ENCODE measurements at regions not wholly inside any gene's neighbourhood (a gene's known extent, or its start where the extent isn't known, plus 50 kb on each side); places are given as distances from the start of the nearest gene placed in this dataset.

- no peak for TF ChIP-seq CTCF (IDR thresholded peaks at IDR 0.05)
- no peak for TF ChIP-seq EZH2 (IDR thresholded peaks at IDR 0.05)
- no peak for TF ChIP-seq EZH2phosphoT487 (IDR thresholded peaks at IDR 0.05)
Measured at GRCh38 chr20:48354903-48355302, 472.9 kb downstream of the PREX1 start.
